ENCODE measurements at regions not wholly inside any gene's neighbourhood (a gene's known extent, or its start where the extent isn't known, plus 50 kb on each side); places are given as distances from the start of the nearest gene placed in this dataset.

GRCh38 chr4:10305816-10306215, 151.4 kb downstream of the ZNF518B start:
- TF ChIP-seq CTCF (conservative IDR thresholded peaks at IDR 0.05; ENCODE audit: control insufficient read depth, insufficient read depth, low read depth, low read length): no peak
- DNase-seq (ENCODE audit: low read depth): peak; percentile 6
- no peak overlapping the region for H3K4me3 ChIP-seq (ENCODE audit: control insufficient read depth, low read depth, low read length)

GRCh38 chr4:10303291-10303690, 153.9 kb downstream of the ZNF518B start:
- H3K4me3 ChIP-seq (ENCODE audit: control insufficient read depth, low read depth, low read length): no peak overlapping the region
- TF ChIP-seq CTCF (conservative IDR thresholded peaks at IDR 0.05; ENCODE audit: control insufficient read depth, insufficient read depth, low read depth, low read length): no peak

GRCh38 chr4:10302096-10302495, 155.1 kb downstream of the ZNF518B start:
- H3K4me3 ChIP-seq (ENCODE audit: control insufficient read depth, low read depth, low read length): no peak overlapping the region
- TF ChIP-seq CTCF (conservative IDR thresholded peaks at IDR 0.05; ENCODE audit: control insufficient read depth, insufficient read depth, low read depth, low read length): no peak
- DNase-seq (ENCODE audit: low read depth): no peak

More at GRCh38 chr4:10303291-10303690, 153.9 kb downstream of the ZNF518B start:
- DNase-seq (ENCODE audit: low read depth): no peak

GRCh38 chr4:10299601-10300000, 157.6 kb downstream of the ZNF518B start:
- no peak overlapping the region for H3K4me3 ChIP-seq (ENCODE audit: control insufficient read depth, low read depth, low read length)
- no peak for TF ChIP-seq CTCF (conservative IDR thresholded peaks at IDR 0.05; ENCODE audit: control insufficient read depth, insufficient read depth, low read depth, low read length)
- DNase-seq (ENCODE audit: low read depth): no peak

GRCh38 chr4:10298681-10299080, 158.5 kb downstream of the ZNF518B start:
- no peak for DNase-seq (ENCODE audit: low read depth)
- no peak for TF ChIP-seq CTCF (conservative IDR thresholded peaks at IDR 0.05; ENCODE audit: control insufficient read depth, insufficient read depth, low read depth, low read length)
- no peak overlapping the region for H3K4me3 ChIP-seq (ENCODE audit: control insufficient read depth, low read depth, low read length)

- no peak for DNase-seq (ENCODE audit: low read depth)
- no peak for TF ChIP-seq CTCF (conservative IDR thresholded peaks at IDR 0.05; ENCODE audit: control insufficient read depth, insufficient read depth, low read depth, low read length)
- H3K4me3 ChIP-seq (ENCODE audit: control insufficient read depth, low read depth, low read length): no peak overlapping the region
These were observed 160.5 kb downstream of the ZNF518B start for GRCh38 chr4:10296730-10297129.

GRCh38 chr4:10295301-10295700, 161.9 kb downstream of the ZNF518B start:
- no peak for DNase-seq (ENCODE audit: low read depth)
- no peak overlapping the region for H3K4me3 ChIP-seq (ENCODE audit: control insufficient read depth, low read depth, low read length)
- TF ChIP-seq CTCF (conservative IDR thresholded peaks at IDR 0.05; ENCODE audit: control insufficient read depth, insufficient read depth, low read depth, low read length): no peak
